ENCODE measurements at regions not wholly inside any gene's neighbourhood (a gene's known extent, or its start where the extent isn't known, plus 50 kb on each side); places are given as distances from the start of the nearest gene placed in this dataset.

GRCh38 chr4:1488357-1488756 is 82.1 kb upstream of the NKX1-1 start:
- no peak for DNase-seq
- WGBS = 81% methylated on average over 7 of the region's 7 CpGs
- Histone ChIP-seq H3K27me3 (ENCODE audit: control insufficient read depth, insufficient read depth) (no peaks in the 10 kb centered on the region), H3K27ac (ENCODE audit: low read length) (no peak overlapping the region), H3K9me3 (ENCODE audit: control insufficient read depth, low read length) (no peaks in the 10 kb centered on the region), H3K4me3 (ENCODE audit: low read length) (no peak overlapping the region), H3K4me1 (ENCODE audit: control insufficient read depth, insufficient read depth, low read length) (no peaks in the 10 kb centered on the region)
- intact Hi-C loops (cut with DNase I) = no loop called here
- ATAC-seq = no peak

GRCh38 chr4:1487761-1488160 is 81.5 kb upstream of the NKX1-1 start:
- DNase-seq (no peak), ATAC-seq (no peak)
- Histone ChIP-seq H3K4me3 (ENCODE audit: low read length) (no peak overlapping the region), H3K27me3 (ENCODE audit: control insufficient read depth, insufficient read depth) (no peaks in the 10 kb centered on the region), H3K9me3 (ENCODE audit: control insufficient read depth, low read length) (no peaks in the 10 kb centered on the region), H3K27ac (ENCODE audit: low read length) (no peak overlapping the region), H3K4me1 (ENCODE audit: control insufficient read depth, insufficient read depth, low read length) (no peaks in the 10 kb centered on the region)
- intact Hi-C loops (cut with DNase I) = no loop called here
- WGBS = 85% methylated on average over 8 of the region's 8 CpGs

- 89% methylated on average over 9 of the region's 9 CpGs for WGBS
- DNase-seq (no peak), ATAC-seq (no peak)
- H3K9me3 ChIP-seq (ENCODE audit: control insufficient read depth, low read length) = no peaks in the 10 kb centered on the region
- intact Hi-C loops (cut with DNase I) = no loop called here
- no peak overlapping the region for H3K27ac ChIP-seq (ENCODE audit: low read length)
- H3K4me1 ChIP-seq (ENCODE audit: control insufficient read depth, insufficient read depth, low read length) = no peaks in the 10 kb centered on the region
- no peak overlapping the region for H3K4me3 ChIP-seq (ENCODE audit: low read length)
- no peaks in the 10 kb centered on the region for H3K27me3 ChIP-seq (ENCODE audit: control insufficient read depth, insufficient read depth)
These were observed 80.9 kb upstream of the NKX1-1 start for GRCh38 chr4:1487106-1487505.

GRCh38 chr4:1485280-1485679 is 79.0 kb upstream of the NKX1-1 start:
- H3K9me3 ChIP-seq (ENCODE audit: control insufficient read depth, low read length) = peaks cover 2% of the 10 kb centered on the region
- DNase-seq (no peak), ATAC-seq (no peak)
- H3K4me3 ChIP-seq (ENCODE audit: low read length) = no peak overlapping the region
- intact Hi-C loops (cut with DNase I) = no loop called here
- no peaks in the 10 kb centered on the region for H3K4me1 ChIP-seq (ENCODE audit: control insufficient read depth, insufficient read depth, low read length)
- no peak overlapping the region for H3K27ac ChIP-seq (ENCODE audit: low read length)
- no peaks in the 10 kb centered on the region for H3K27me3 ChIP-seq (ENCODE audit: control insufficient read depth, insufficient read depth)

GRCh38 chr4:1480720-1481119 is 74.5 kb upstream of the NKX1-1 start:
- peaks cover 2% of the 10 kb centered on the region for H3K9me3 ChIP-seq (ENCODE audit: control insufficient read depth, low read length)
- no peak for DNase-seq
- 78% methylated on average over 1 of the region's 1 CpG for WGBS
- no peak overlapping the region for H3K4me3 ChIP-seq (ENCODE audit: low read length)
- ATAC-seq = no peak
- no peaks in the 10 kb centered on the region for H3K4me1 ChIP-seq (ENCODE audit: control insufficient read depth, insufficient read depth, low read length)
- intact Hi-C loops (cut with DNase I) = no loop called here
- no peak overlapping the region for H3K27ac ChIP-seq (ENCODE audit: low read length)
- H3K27me3 ChIP-seq (ENCODE audit: control insufficient read depth, insufficient read depth) = no peaks in the 10 kb centered on the region

GRCh38 chr4:1479454-1479853 is 73.2 kb upstream of the NKX1-1 start:
- H3K27me3 ChIP-seq (ENCODE audit: control insufficient read depth, insufficient read depth) = no peaks in the 10 kb centered on the region
- no peak overlapping the region for H3K27ac ChIP-seq (ENCODE audit: low read length)
- intact Hi-C loops (cut with DNase I) = no loop called here
- DNase-seq (no peak), ATAC-seq (no peak)
- H3K4me1 ChIP-seq (ENCODE audit: control insufficient read depth, insufficient read depth, low read length) = no peaks in the 10 kb centered on the region
- WGBS = 91% methylated on average over 10 of the region's 10 CpGs
- H3K9me3 ChIP-seq (ENCODE audit: control insufficient read depth, low read length) = peaks cover 2% of the 10 kb centered on the region
- H3K4me3 ChIP-seq (ENCODE audit: low read length) = no peak overlapping the region

- WGBS = 24% methylated on average over 10 of the region's 10 CpGs
- intact Hi-C loops (cut with DNase I) = no loop called here
These were observed 72.6 kb upstream of the NKX1-1 start for GRCh38 chr4:1478766-1479355.

GRCh38 chr4:1477045-1477840 is 71.0 kb upstream of the NKX1-1 start:
- intact Hi-C loops (cut with DNase I) = no loop called here
- Histone ChIP-seq H3K27ac (ENCODE audit: low read length) (no peak overlapping the region), H3K9me3 (ENCODE audit: control insufficient read depth, low read length) (peaks cover 2% of the 10 kb centered on the region), H3K4me1 (ENCODE audit: control insufficient read depth, insufficient read depth, low read length) (no peaks in the 10 kb centered on the region), H3K27me3 (ENCODE audit: control insufficient read depth, insufficient read depth) (no peaks in the 10 kb centered on the region), H3K4me3 (ENCODE audit: low read length) (no peak overlapping the region)
- no peak for ATAC-seq
- DNase-seq = no peak
- 89% methylated on average over 18 of the region's 18 CpGs for WGBS

More at GRCh38 chr4:1478766-1479355, 72.6 kb upstream of the NKX1-1 start:
- Histone ChIP-seq H3K9me3 (ENCODE audit: control insufficient read depth, low read length) (peaks cover 2% of the 10 kb centered on the region), H3K4me1 (ENCODE audit: control insufficient read depth, insufficient read depth, low read length) (no peaks in the 10 kb centered on the region), H3K4me3 (ENCODE audit: low read length) (no peak overlapping the region), H3K27me3 (ENCODE audit: control insufficient read depth, insufficient read depth) (no peaks in the 10 kb centered on the region), H3K27ac (ENCODE audit: low read length) (no peak overlapping the region)
- ATAC-seq (no peak), DNase-seq (no peak)

GRCh38 chr4:1476140-1476513 is 69.9 kb upstream of the NKX1-1 start:
- 99% methylated on average over 2 of the region's 2 CpGs for WGBS
- intact Hi-C loops (cut with DNase I) = no loop called here

GRCh38 chr4:1475277-1476139 is 69.3 kb upstream of the NKX1-1 start:
- no peaks in the 10 kb centered on the region for H3K4me1 ChIP-seq (ENCODE audit: control insufficient read depth, insufficient read depth, low read length)
- no peak for ATAC-seq
- DNase-seq = no peak
- H3K4me3 ChIP-seq (ENCODE audit: low read length) = no peak overlapping the region
- no peaks in the 10 kb centered on the region for H3K9me3 ChIP-seq (ENCODE audit: control insufficient read depth, low read length)
- intact Hi-C loops (cut with DNase I) = no loop called here
- no peak overlapping the region for H3K27ac ChIP-seq (ENCODE audit: low read length)
- no peaks in the 10 kb centered on the region for H3K27me3 ChIP-seq (ENCODE audit: control insufficient read depth, insufficient read depth)
- WGBS = 71% methylated on average over 1 of the region's 1 CpG

More at GRCh38 chr4:1476140-1476513, 69.9 kb upstream of the NKX1-1 start:
- no peaks in the 10 kb centered on the region for H3K4me1 ChIP-seq (ENCODE audit: control insufficient read depth, insufficient read depth, low read length)
- peaks cover 2% of the 10 kb centered on the region for H3K9me3 ChIP-seq (ENCODE audit: control insufficient read depth, low read length)
- ATAC-seq (no peak), DNase-seq (no peak)
- no peaks in the 10 kb centered on the region for H3K27me3 ChIP-seq (ENCODE audit: control insufficient read depth, insufficient read depth)
- H3K27ac ChIP-seq (ENCODE audit: low read length) = no peak overlapping the region
- H3K4me3 ChIP-seq (ENCODE audit: low read length) = no peak overlapping the region

All from right cardiac atrium (tissue), 5 donors.